NCI-H524 treated with DMSO at 0.1 percent for 48 hours (cell line): ENCODE measurements at regions not wholly inside any gene's neighbourhood (a gene's known extent, or its start where the extent isn't known, plus 50 kb on each side); places are given as distances from the start of the nearest gene placed in this dataset.

Experiments used
- DNase-seq: peaks from one replicate; lab custom pipeline; 2025; lab: John Stamatoyannopoulos, UW

- no peak for DNase-seq
These were observed 55.0 kb downstream of the GPR6 start for GRCh38 chr6:110033101-110033500.

GRCh38 chr6:110033749-110034666 lies 55.9 kb downstream of the GPR6 start:
- DNase-seq: no peak

GRCh38 chr6:110034667-110035036 lies 56.5 kb downstream of the GPR6 start:
- DNase-seq: no peak

DNA sequence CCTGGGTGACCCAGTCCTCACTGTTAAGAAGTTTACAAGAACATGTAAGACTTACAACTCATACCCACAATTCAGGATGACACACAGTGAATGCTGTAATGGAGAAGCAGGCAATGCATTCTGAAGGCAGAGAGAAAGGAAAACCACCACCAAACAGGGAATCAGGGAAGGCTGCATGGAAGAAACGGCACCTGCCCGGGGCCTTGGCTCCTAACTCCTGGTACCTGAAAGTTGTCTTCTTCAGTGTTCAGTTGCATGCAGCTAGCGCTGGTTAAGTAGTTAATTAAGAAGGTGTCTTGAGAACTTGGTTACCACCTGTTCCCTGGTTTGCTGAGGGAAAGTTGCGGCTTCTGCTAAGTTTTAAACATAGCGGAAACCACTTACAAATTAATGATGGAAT lies 57.2 kb downstream of the GPR6 start:
- DNase-seq: no peak

- DNase-seq: no peak
These were observed 58.5 kb downstream of the GPR6 start for GRCh38 chr6:110036408-110037302.

DNA sequence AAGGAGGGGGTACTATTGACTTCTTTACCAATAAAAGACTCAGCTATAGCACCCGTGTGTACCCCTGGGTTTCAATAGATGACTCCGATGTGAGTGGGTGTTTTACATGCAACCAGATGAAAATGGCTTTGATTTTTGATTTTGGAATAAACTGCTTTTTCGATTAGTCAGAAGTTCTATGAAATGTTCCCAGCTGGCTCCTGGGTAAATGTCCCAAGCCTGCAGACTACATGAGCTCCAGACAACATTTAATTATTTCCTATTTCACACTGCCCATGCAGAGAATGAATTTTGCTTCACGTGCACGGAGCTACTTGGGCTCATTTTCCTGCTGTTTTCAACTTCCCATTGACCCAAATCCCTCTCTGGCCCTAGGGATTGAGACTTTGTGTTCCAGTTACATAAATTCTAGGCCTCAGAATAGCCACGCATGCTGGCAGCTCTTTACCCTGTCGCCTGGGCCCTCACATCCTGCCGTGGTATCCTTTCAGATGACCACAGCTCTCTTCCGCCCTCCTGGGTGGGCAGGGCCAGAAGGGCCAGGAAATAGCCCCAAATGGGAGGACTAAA lies 59.7 kb downstream of the GPR6 start:
- no peak for DNase-seq

GRCh38 chr6:110039364-110039980 lies 61.4 kb downstream of the GPR6 start:
- DNase-seq: peak; percentile 87

- peak; percentile 44 for DNase-seq
These were observed 61.9 kb downstream of the GPR6 start for GRCh38 chr6:110039981-110040383.

- no peak for DNase-seq
These were observed 62.6 kb downstream of the GPR6 start for GRCh38 chr6:110040716-110041115.

DNA sequence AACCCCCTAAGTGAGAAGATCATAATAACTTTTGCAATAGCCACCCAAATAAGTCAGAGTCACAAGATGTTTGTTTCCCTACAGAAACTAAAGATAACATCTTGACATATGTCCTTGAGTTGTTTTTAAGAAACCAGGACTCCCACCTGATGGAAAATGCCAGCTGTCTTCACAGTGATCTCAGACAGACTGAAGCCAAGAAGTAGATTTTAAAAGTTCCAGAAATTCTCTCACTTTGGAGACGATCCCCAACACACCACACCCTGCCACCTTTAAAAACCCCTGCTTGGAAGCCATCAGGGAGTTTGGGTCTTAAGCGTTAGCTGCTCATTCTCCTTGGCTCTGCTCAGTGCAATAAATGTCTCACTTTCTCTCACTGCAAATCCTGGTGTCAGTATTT lies 63.0 kb downstream of the GPR6 start:
- no peak for DNase-seq

- no peak for DNase-seq
These were observed 63.7 kb downstream of the GPR6 start for GRCh38 chr6:110041830-110042229.

DNA sequence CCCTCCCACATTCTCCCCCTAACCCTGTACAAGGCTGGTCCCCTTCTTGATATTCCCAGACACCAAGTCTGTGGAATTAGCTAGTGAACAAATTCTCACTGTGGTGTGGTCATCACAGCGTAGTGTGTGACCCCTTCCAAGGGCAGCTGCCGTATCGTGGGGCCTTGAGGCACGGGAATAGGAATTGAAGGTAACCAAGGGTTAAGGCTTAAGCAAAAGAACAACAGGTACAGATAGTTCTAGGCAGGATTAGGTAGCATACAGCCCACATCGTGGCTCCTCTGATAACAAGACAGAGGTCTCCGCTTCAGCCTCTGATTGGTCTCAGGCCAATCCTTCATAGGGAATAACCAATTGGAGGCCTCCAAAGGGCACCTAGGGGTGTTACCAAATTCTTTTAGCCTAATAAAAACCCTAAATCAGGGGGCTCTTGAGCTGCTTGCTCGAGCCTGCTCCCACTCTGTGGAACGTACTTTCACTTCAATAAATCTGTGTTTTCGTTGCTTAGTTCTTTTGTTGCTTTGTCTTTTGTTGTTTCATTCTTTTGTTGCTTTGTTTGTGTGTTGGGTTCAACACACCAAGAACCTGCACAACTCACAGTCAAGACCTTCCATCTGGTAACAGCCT lies 64.7 kb downstream of the GPR6 start:
- no peak for DNase-seq

DNA sequence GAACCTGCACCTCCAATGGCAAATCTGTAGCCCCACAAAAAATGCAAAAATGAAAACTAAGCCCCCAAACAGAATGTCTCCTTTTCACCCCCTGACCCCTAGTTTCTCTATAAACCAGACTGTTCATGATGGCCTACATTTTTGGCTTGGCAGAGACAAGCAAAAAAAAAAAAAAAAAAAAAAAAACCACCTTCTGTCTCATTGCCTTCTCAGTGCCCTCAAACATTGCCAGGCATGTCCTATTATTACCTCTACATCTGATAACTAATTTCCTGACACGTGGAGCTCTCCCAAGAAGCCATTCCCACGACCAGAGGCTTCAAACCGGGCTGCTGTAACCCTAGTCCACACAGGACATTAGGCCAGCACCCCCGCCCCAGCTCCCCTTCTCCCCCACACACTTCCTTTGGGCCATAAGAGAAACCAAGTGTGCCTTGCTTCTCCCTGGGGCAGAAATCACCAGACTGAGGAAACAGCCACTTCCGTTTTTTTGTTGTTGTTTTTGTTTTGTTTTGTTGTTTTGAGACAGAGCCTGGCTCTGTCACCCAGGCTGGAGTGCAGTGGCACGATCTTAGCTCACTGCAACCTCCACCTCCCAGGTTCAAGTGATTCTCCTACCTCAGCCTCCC lies 65.4 kb downstream of the GPR6 start:
- DNase-seq: no peak

GRCh38 chr6:110044096-110044495 lies 66.0 kb downstream of the GPR6 start:
- DNase-seq: peak; percentile 63

GRCh38 chr6:110044622-110045021 lies 66.5 kb downstream of the GPR6 start:
- no peak for DNase-seq

- no peak for DNase-seq
These were observed 70.2 kb downstream of the GPR6 start for GRCh38 chr6:110048221-110048875.

DNA sequence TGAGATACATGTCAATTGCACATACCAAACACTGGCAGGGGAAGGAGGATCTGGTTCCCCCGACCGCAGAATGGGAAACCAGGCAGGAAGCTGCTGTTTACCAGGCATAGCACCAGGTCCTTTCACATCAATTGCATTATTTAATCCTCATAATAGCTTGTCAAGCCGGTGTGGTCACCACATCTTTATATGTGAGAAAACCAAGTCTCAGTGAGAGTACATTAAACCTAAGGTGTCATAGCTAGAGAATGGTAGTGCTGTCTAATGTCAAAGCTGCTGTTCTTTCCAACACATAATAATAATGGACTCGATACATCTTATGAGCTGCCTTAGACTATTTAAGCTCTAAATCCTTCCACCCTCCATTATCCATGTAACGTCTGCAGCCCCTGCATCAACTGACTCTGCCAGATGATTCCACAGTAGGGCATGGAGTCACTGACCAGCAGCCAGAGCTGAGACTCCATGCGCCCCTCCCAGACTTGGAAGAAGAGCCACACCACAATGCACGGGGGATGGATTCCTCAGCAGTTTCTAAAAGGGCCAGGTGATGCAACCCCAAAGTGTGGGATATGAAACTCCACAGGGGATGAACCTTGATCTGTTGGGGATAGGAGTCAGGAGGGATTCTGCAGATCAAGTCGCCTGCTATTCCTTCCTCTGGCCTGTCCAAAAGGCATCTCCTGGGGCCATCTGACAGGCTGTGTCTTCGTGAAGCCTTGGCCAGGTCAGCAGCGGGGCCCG lies 71.8 kb downstream of the GPR6 start:
- no peak for DNase-seq
